ENCODE measurements at regions not wholly inside any gene's neighbourhood (a gene's known extent, or its start where the extent isn't known, plus 50 kb on each side); places are given as distances from the start of the nearest gene placed in this dataset.
A peak's percentile ranks its signal among the peaks of the same experiment; 100 is the strongest.

DNA sequence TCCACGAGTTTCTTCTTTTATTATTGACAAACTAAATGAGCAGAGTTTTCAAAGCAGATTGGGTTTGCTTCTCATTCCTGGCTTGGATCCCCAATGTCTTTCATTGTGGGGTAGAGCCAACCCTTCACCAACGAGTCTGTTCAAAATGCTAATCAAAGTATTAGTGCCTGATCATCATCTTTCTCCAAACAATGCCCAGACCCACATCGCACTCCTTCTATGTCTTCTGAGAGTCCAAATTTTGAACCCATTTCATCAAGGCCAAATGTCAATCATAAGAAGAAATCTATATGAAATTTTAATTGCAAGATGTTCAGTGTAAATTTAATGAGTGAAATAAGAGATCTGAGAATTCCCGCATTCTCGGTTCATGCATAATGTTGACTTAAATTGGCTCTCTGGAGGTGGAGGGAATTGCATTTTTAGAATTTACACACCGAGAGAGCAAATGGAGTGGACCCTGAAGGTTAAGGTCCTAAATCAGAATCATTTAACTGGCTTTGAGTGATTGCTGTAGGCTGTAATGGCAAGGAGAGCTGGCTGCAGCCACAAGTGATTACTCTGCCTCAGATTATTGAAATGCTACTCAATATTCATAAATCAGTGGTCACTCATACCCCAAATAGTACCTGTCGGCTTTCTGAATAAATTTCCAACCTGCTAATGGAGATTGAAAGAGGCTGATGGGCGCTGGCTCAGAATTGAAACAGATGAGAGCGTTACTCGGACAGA is 602.9 kb downstream of the TYW1 start:
- no peak for TF ChIP-seq POLR2A (IDR thresholded peaks at IDR 0.05; ENCODE audit: low read depth, low read length)
- DNase-seq (ENCODE audit: insufficient read length, low spot score), result no peak
- FAIRE-seq, result no peak

DNA sequence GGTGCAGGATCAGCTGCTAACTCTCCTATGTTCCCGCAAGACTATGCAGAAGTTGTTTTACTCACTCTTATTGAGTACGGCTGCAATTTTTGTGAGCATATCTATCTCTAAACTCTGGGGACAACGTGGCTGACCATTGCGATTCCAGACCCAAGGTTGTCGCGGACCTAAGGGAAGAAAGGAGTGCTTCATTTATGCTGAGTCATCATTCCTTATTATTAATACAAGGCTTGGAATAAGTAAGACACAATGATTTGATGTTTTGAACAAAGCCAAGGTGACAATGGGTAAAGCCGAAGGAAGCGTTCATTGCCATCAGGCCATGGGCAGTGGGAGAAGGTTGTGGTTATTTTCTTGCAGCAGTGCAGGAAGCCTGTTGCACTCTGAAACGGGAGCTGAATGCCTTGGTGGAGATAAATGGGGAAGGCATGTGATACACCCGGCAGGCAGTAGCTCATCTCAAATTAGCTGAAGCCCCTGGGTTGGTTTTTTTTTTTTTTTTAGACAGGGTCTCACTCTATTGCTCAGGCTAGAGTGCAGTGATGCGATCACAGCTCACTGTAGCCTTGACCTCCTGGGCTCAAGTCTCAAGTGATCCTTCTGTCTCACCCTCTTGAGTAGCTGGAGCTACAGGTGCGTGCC is 605.7 kb downstream of the TYW1 start:
- no peak for FAIRE-seq
- DNase-seq (ENCODE audit: insufficient read length, low spot score), result no peak
- no peak for TF ChIP-seq POLR2A (IDR thresholded peaks at IDR 0.05; ENCODE audit: low read depth, low read length)

GRCh38 chr7:67604461-67605386 is 608.1 kb downstream of the TYW1 start:
- DNase-seq (ENCODE audit: insufficient read length, low spot score) (no peak), FAIRE-seq (no peak)
- TF ChIP-seq POLR2A (IDR thresholded peaks at IDR 0.05; ENCODE audit: low read depth, low read length), result no peak

DNA sequence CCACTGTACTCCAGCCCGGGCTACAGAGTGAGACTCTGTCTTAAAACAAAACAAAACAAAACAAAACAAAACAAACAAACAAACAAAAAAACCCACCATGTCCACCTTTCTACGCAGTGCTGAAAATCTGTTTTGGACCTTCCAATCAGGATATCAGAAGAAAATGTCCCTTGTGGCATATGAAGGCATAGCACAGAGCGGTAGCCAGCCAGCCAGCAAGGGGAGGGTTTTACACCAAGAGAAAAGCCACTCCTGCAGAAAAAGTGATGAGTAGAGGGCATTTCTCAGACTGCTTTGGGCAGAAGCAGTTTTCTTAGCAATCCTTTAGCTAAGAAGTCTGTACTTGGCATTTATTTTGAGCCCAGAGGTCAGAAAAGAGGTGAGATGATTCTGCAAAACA is 612.2 kb downstream of the TYW1 start:
- FAIRE-seq (no peak), DNase-seq (ENCODE audit: insufficient read length, low spot score) (no peak)
- TF ChIP-seq POLR2A (IDR thresholded peaks at IDR 0.05; ENCODE audit: low read depth, low read length), result no peak

DNA sequence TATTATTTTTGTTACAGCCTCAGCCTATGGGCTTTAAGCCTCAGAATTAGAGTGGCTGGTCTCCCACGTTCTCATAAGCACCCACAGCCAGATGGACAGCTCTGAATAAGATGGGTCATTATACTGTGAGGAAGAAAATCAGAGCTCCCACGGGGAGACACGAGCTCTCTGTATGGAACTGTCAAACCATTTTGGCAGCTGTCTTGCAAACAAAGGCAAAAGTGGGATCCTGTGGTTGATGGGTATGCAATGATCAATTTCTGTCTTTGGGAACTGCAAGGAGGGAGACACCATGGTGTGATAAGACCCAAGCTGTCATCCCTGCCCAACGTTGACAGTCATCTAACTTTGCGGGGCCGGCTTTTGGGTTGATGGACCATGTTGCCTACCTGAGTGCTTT is 614.3 kb downstream of the TYW1 start:
- TF ChIP-seq POLR2A (IDR thresholded peaks at IDR 0.05; ENCODE audit: low read depth, low read length), result no peak
- no peak for FAIRE-seq
- DNase-seq (ENCODE audit: insufficient read length, low spot score), result no peak

GRCh38 chr7:67614843-67615242 is 618.2 kb downstream of the TYW1 start:
- TF ChIP-seq POLR2A (IDR thresholded peaks at IDR 0.05; ENCODE audit: low read depth, low read length), result no peak
- DNase-seq (ENCODE audit: insufficient read length, low spot score) (no peak), FAIRE-seq (no peak)

DNA sequence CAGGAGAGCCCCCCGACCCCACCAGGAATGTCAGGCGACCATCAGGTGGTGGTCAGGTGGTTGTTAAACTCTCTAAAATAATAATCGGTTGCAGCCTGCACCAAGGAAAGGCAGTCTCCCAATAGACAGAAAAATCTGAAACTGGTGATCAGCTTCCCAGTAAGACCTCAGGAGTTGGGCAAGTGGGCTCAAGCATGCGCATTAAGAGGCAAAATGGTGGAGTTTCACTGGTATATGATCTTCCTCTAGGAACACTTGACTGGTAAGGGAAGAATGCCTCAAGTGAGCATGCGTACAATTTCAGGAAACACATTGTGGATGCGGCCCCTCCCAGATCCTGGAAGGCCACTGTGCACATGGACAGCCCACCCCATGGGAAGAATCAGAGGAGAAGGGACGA is 619.9 kb downstream of the TYW1 start:
- no peak for FAIRE-seq
- DNase-seq (ENCODE audit: insufficient read length, low spot score), result no peak
- TF ChIP-seq POLR2A (IDR thresholded peaks at IDR 0.05; ENCODE audit: low read depth, low read length), result no peak

DNA sequence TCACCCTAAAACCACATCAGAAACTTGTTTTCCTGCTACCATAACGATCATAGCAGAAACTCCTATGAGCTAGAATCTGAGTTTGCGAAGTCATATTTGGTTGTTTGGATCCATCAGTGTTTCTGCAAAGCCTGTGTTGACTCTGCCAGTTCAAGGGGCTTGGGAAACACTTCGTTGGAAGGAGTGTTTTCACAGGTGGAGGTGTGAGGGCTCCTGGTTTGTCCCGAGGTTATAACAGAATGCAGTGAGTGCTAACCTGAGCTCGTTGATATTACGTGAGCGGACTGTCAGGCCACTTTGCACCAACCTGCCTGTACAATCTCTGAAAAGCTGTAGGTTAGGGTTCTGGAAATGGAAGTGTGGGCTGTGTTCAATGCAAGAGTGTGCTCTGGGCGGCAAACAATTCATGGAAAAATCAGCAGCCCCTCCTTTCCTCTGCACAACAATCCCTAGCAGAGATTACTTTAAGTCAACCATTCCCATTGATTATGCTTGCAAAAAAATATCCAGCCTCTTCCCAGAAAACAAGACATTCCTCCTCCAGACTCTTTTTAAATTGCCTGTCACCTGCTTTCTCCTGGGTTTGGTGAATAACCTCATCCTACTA is 622.0 kb downstream of the TYW1 start:
- DNase-seq (ENCODE audit: insufficient read length, low spot score) (no peak), FAIRE-seq (no peak)
- TF ChIP-seq POLR2A (IDR thresholded peaks at IDR 0.05; ENCODE audit: low read depth, low read length), result no peak

GRCh38 chr7:67619175-67619574 is 622.5 kb downstream of the TYW1 start:
- TF ChIP-seq POLR2A (IDR thresholded peaks at IDR 0.05; ENCODE audit: low read depth, low read length), result no peak
- FAIRE-seq (no peak), DNase-seq (ENCODE audit: insufficient read length, low spot score) (no peak)

GRCh38 chr7:67620216-67620933 is 623.7 kb downstream of the TYW1 start:
- FAIRE-seq, result no peak
- no peak for DNase-seq (ENCODE audit: insufficient read length, low spot score)
- no peak for TF ChIP-seq POLR2A (IDR thresholded peaks at IDR 0.05; ENCODE audit: low read depth, low read length)

DNA sequence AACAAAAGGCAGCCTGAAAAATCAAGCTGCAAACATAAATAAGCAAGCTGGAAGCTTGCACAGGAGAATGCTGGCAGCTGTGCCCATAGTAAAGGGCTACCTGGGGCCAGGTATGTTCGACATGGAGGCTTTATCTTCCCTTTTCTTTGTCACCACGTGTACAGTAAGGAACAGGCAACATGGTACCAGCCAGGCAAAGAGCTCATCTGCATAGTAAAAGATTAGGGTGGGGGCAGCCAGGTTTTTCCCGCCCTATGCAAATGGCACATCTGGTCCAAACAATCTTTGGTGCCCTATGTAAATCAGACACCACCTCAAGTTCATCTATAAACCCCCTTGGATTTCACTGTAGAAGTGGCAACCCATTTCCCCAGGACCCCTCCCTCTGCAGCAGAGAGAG is 625.1 kb downstream of the TYW1 start:
- DNase-seq (ENCODE audit: insufficient read length, low spot score) (no peak), FAIRE-seq (no peak)
- TF ChIP-seq POLR2A (IDR thresholded peaks at IDR 0.05; ENCODE audit: low read depth, low read length), result no peak

DNA sequence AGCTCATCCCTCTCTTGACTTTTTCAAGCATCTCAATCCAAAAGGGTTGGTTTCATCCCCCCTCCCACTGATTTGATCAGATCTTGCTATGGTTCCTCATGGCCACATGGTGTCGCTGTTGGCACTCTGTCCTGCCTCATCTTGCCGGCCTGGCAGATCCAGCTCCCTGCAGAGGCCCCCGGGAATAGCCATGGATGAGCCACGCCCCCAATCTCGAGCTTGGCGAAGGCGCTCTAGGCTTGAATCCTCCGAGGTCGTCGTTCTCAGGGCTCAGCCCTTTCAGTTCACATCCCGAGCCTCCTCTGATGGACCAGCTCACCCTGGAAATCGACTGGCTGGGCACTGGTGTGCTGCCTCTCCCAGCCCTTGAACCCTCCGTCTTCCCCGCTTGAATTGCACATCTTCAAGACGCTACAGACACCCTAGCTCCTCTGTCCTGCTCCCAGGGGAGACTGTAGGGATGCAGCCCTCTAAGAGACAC is 628.7 kb downstream of the TYW1 start:
- peak; percentile 75 for DNase-seq (ENCODE audit: insufficient read length, low spot score)

GRCh38 chr7:67631476-67631875 is 634.8 kb downstream of the TYW1 start:
- FAIRE-seq (no peak), DNase-seq (ENCODE audit: insufficient read length, low spot score) (no peak)
- no peak for TF ChIP-seq POLR2A (IDR thresholded peaks at IDR 0.05; ENCODE audit: low read depth, low read length)

More for the DNA sequence above, 628.7 kb downstream of the TYW1 start:
- TF ChIP-seq POLR2A (IDR thresholded peaks at IDR 0.05; ENCODE audit: low read depth, low read length), result no peak
- no peak for FAIRE-seq

All from H54 (cell line).